ENCODE measurements at regions not wholly inside any gene's neighbourhood (a gene's known extent, or its start where the extent isn't known, plus 50 kb on each side); places are given as distances from the start of the nearest gene placed in this dataset.
"Not testable (repeated sequence)": the region's sequence is repeated elsewhere in the genome, so short reads cannot be mapped to it uniquely, and the experiment has no call there.

DNA sequence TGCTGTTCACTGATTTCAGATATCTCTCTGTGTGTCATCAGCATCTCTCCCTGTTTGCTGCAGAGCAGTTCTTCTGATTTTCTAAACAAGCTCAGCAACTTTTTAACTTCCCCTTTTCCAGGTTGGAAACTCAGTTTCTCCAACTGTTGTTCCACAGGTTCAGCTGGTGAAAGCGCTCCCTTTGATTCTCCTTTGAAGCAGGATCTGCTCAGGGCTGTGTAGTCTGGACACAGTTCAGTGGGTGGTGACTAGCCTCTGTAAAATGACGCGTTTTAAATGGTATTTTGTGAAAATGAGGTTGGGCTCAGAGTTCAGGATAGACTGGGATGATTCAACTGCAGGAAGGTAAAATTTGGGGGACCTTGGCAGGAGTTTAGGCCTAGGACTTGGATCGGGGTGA, 106.3 kb downstream of the TRIM43 start:
- no peak overlapping the region for H3K4me3 ChIP-seq
- TF ChIP-seq POLR2AphosphoS5 (IDR thresholded peaks at IDR 0.05) (no peak), EP300 (IDR thresholded peaks at IDR 0.05) (no peak), POLR2A (IDR thresholded peaks at IDR 0.05) (no peak)
- TF ChIP-seq, protein P1, sequence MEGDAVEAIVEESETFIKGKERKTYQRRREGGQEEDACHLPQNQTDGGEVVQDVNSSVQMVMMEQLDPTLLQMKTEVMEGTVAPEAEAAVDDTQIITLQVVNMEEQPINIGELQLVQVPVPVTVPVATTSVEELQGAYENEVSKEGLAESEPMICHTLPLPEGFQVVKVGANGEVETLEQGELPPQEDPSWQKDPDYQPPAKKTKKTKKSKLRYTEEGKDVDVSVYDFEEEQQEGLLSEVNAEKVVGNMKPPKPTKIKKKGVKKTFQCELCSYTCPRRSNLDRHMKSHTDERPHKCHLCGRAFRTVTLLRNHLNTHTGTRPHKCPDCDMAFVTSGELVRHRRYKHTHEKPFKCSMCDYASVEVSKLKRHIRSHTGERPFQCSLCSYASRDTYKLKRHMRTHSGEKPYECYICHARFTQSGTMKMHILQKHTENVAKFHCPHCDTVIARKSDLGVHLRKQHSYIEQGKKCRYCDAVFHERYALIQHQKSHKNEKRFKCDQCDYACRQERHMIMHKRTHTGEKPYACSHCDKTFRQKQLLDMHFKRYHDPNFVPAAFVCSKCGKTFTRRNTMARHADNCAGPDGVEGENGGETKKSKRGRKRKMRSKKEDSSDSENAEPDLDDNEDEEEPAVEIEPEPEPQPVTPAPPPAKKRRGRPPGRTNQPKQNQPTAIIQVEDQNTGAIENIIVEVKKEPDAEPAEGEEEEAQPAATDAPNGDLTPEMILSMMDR (IDR thresholded peaks at IDR 0.05): no peak
- no peaks in the 10 kb centered on the region for H3K9me3 ChIP-seq
- H3K27ac ChIP-seq: no peak overlapping the region
- no peak for DNase-seq
- no peaks in the 10 kb centered on the region for H3K27me3 ChIP-seq
- 85 to 92% (median 87%) methylated on average over 4 of the region's 4 CpGs for WGBS, 5 donors
- H3K4me1 ChIP-seq: no peaks in the 10 kb centered on the region
- H3K36me3 ChIP-seq: no peaks in the 10 kb centered on the region
- intact Hi-C loops (cut with DNase I; ENCODE audit: low total_unique reads): no loop called here

DNA sequence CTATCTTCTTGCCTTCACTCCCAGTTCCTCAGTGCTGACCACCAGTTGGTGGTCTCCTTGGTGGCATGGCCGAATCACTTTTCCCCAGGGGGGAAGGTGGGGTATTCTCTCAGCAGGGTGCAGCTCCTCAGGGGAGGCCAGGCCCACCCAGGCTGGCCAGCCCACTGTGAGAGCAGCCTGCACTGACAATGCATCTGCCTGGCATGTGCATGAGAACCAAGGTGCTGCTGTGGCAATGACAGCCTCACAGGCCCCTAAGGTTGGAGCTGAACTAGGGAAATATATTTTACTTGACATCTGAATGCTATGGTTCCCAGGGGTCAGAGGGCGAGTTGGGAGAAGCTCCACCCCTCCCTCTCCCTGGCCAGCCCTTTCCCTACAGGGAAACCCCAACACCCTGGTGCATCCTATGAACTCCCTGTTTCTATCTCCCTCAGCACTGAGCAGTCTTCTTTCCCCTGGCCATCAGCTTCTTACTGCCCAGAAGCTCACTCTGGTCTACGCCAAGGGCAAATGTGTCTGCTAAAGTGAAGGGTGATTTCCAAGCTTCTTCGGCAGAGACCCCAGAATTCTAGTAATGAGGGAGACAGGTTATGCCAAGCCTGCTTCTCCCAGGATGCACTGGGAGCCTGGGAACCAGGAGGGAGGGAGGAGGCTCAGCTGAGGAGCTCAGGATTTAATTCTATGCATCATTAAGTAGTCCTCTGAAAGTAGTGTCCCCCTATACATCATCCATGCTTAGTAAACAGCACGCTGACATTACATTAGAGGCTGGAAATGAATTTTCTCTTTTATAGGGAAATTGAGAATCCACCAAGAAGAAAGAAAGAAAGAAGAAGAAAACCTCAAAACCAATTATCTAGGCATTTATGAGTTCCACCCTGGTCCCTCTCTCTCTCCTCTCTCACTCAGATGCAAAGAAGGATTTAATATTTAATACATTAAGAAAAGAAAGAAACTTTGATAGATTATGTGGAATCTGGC, 107.7 kb downstream of the TRIM43 start:
- H3K27ac ChIP-seq; H3K27me3 ChIP-seq; intact Hi-C loops (cut with DNase I; ENCODE audit: low total_unique reads); H3K36me3 ChIP-seq; H3K4me3 ChIP-seq; H3K4me1 ChIP-seq; H3K9me3 ChIP-seq; DNase-seq: not testable (repeated sequence)
- WGBS, 5 donors: 65 to 84% (median 78%) methylated on average over 5 of the region's 5 CpGs

DNA sequence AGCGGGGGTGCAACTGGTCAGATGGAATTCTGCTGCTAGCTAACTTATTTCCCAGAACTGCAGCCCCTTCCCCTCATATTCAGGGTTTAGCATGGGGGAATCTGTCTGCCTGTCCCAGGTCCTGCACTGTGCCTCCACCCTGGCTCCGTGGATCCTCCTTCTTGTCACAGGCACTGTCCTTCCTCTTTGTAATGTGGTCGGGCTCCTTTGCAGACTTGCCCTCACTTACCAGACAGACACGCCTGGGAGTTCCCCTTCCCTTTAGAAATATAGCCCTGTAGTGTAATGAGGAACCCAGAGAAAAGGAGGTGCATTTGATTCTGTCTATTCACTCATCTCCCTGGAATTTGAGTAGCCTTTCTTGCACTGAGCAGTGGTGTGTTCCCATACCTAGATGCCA, 108.7 kb downstream of the TRIM43 start:
- WGBS, 5 donors: 35 to 47% (median 38%) methylated on average over 4 of the region's 4 CpGs

DNA sequence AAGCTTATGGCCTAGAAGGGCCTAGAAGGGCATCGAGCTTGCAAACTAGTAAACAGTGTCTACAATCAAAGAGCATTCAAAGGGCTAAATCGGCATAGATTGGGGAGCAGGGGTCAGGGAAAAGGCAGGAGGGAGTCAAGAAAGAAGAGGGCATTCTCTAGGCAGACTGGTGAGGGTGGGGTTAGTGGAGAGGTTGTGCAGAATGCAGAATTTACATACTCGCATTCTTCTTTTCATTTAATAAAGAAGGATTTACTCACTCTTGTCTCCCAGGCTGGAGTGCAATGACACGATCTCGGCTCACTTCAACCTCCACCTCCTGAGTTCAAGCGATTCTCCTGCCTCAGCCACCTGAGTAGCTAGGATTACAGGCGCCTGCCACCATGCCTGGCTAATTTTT, 110.7 kb downstream of the TRIM43 start:
- no peak overlapping the region for H3K27ac ChIP-seq
- DNase-seq: no peak
- no peak for TF ChIP-seq POLR2A (IDR thresholded peaks at IDR 0.05)
- no peak for TF ChIP-seq EP300 (IDR thresholded peaks at IDR 0.05)
- TF ChIP-seq, protein P1 (IDR thresholded peaks at IDR 0.05): no peak
- no peak for TF ChIP-seq POLR2AphosphoS5 (IDR thresholded peaks at IDR 0.05)
- no peaks in the 10 kb centered on the region for H3K36me3 ChIP-seq
- H3K4me1 ChIP-seq: no peaks in the 10 kb centered on the region
- intact Hi-C loops (cut with DNase I; ENCODE audit: low total_unique reads): no loop called here
- H3K27me3 ChIP-seq: no peaks in the 10 kb centered on the region
- no peak overlapping the region for H3K4me3 ChIP-seq
- no peaks in the 10 kb centered on the region for H3K9me3 ChIP-seq
- WGBS, 5 donors: 87 to 94% (median 92%) methylated on average over 7 of the region's 7 CpGs

More for the DNA sequence above, 108.7 kb downstream of the TRIM43 start:
- no peaks in the 10 kb centered on the region for H3K27me3 ChIP-seq
- no peak overlapping the region for H3K27ac ChIP-seq
- H3K9me3 ChIP-seq: no peaks in the 10 kb centered on the region
- no peaks in the 10 kb centered on the region for H3K36me3 ChIP-seq
- H3K4me3 ChIP-seq: no peak overlapping the region
- peak in 1 of 2 donors; percentile 13 for DNase-seq
- intact Hi-C loops (cut with DNase I; ENCODE audit: low total_unique reads): no loop called here
- no peaks in the 10 kb centered on the region for H3K4me1 ChIP-seq
- no peak for TF ChIP-seq POLR2A (IDR thresholded peaks at IDR 0.05)
- TF ChIP-seq EP300 (IDR thresholded peaks at IDR 0.05): no peak
- no peak for TF ChIP-seq POLR2AphosphoS5 (IDR thresholded peaks at IDR 0.05)
- TF ChIP-seq, protein P1 (IDR thresholded peaks at IDR 0.05): no peak

DNA sequence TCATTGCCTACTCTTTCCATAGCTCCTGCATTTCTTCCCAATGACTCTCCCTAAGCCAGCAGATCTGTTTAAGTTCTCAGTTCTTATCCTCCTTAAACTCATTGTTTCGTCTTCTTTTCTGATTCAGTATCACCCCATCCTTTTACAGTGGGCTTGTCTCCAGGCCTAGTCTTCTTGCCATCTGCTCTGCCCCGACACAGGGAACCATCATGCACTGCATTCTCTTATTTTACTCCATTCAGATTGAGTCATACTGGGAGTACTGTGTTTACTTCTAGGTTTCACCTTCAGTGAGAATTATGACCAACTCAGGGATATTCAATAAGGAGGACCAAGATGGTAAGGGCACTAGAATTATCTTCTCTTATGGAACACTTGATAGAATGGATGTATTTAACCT, 115.4 kb downstream of the TRIM43 start:
- H3K27me3 ChIP-seq; intact Hi-C loops (cut with DNase I; ENCODE audit: low total_unique reads); DNase-seq; H3K27ac ChIP-seq; H3K9me3 ChIP-seq; H3K4me3 ChIP-seq; H3K4me1 ChIP-seq; H3K36me3 ChIP-seq: not testable (repeated sequence)
- 84 to 97% (median 89%) methylated on average over 2 of the region's 2 CpGs for WGBS, 5 donors
